Islet precursor cell (in vitro differentiated cells): ENCODE measurements at regions not wholly inside any gene's neighbourhood (a gene's known extent, or its start where the extent isn't known, plus 50 kb on each side); places are given as distances from the start of the nearest gene placed in this dataset.
A peak's percentile ranks its signal among the peaks of the same experiment; 100 is the strongest.
"Not testable (repeated sequence)": the region's sequence is repeated elsewhere in the genome, so short reads cannot be mapped to it uniquely, and the experiment has no call there.

Source experiments
- DNase-seq: peaks from one replicate; pipeline ENCODE4 v3.0.0-alpha.2; 2018

DNA sequence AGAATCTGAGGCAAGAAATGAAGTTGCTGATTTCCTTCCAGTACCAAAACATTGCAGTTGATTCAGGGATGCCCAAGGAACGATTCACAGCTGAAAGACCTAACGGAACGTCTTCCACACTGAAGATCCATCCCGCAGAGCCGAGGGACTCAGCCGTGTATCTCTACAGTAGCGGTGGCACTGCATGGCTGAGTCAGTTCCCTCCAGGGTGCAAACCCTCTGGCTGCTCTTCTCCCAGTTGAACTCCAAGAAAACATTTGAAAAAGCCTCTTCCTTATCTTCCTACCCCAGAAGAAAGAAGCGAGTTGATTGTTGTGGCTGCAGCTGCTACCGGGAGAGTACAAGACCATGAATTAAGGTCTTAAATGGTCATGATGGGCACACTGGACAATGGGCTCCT is 147.1 kb upstream of the PRSS1 start:
- no peak for DNase-seq

DNA sequence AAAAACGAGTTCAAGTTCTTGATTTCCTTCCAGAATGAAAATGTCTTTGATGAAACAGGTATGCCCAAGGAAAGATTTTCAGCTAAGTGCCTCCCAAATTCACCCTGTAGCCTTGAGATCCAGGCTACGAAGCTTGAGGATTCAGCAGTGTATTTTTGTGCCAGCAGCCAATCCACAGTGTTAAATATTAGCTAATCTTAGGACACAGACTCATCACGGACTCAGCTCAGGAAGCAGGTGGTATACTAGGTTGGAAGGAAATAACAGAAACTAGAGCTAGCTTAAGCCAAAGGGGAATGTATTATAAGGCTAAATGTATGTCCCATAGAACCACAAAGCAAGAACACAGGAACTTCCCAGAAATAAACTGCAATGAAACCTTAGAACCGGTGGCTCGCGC is 151.0 kb upstream of the PRSS1 start:
- DNase-seq = no peak

DNA sequence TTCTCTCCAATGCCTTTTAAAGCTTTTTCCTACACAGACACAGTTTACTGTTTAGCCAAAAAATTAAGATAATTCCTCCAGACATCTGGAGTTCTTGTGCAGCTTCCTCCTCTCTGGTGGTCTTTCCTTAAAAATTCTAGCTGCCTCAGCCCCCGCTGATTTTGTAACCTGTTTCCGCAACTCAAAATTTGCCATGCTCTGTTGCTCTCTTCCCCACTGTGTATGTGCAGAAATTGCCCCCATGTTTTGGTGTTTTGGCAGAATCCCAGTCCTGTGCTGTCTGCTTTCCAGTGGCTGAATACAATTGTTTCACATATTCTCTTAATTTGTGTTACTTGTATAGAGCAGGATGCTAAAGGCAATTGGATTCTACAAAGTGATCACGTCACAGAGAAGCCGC is 151.7 kb upstream of the PRSS1 start:
- DNase-seq = no peak

DNA sequence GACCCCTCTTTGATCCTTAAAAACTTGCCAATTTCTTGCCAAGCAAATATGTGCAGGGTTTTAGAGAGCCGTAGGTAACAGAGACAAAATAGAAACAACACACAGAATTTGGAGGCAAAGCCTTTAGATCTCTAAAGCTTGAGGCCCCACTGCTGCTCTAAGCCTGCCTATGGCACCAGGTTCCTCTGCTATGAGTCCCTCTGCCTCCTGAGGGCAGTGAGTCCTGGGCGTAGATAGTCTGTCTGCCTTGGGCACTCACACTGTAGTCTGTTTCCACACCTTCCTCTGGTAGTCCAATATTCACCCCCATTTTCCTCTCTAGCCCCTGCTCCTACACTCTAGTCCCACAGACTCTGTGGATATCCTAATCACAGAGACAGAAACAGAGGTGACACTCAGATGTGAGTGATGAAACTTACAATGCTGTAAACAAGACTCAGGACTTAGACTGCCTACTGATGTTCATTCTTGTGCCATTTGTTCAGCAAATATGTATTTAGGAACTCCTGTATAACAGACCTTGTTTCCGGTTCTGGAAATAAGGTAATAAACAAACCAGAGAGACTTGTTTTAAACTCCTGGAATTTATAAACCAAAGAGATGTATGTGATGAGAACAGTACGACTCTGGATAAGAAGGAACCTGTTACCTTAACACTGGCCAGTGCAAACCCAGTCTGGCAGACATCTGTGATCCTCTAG is 153.3 kb upstream of the PRSS1 start:
- no peak for DNase-seq

DNA sequence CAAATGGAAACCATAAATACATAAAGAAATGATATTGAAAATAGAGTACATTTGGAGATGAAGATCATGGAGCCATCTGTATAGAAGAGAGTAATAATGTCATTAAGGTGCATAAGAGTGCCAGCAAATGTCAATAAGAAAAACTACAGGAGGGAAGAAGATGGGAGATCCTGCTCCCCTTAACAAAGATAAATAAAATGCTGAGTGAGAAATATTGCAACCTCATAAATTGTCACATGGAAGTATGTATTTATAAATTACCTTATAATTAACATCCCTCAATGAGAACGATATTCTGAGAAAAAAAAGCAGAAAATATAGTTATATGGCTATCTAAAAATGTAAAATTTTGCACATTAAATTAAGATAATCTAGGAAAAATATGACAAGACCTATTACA is 155.2 kb upstream of the PRSS1 start:
- DNase-seq = no peak

DNA sequence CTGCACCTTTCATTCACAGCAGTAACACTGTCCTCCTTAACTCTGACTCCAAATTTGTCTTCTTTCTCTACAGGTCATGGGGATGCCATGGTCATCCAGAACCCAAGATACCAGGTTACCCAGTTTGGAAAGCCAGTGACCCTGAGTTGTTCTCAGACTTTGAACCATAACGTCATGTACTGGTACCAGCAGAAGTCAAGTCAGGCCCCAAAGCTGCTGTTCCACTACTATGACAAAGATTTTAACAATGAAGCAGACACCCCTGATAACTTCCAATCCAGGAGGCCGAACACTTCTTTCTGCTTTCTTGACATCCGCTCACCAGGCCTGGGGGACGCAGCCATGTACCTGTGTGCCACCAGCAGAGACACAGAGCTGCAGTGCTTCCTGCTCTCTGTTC is 156.2 kb upstream of the PRSS1 start:
- DNase-seq = no peak

DNA sequence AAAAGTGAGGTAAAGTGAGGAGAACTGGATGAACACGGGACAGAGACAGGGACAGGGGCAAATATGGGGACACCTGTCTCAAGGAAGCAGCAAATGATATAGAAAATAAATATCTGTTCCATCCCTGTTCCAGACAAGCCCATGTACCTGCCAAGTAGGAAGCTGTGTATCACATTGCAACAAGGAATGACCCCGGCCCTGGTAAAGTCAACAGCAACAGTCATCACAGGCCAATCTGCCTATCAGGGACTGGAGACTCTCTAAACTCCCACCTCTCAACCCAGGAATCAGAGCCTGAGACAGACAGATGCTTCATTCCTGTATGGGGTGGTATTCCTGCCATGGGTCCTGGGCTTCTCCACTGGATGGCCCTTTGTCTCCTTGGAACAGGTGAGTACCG is 156.6 kb upstream of the PRSS1 start:
- DNase-seq = no peak

DNA sequence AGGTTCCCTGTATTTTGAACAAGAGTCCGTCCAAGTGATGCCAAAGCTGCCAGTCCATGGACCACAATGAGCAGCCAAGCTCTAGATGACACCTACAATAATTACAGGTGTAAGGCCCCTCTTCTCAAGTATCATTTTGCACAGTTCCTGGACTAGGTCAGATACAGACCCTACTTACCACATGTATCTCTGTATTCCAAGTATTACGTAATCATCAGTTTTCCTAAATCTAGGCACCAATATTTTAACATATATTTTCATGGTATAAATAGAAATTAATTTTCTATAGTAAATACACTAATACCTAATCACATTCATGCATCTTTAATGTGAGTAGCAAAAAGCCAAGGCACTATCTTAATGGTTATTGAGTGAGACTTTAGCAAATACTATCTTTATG is 157.0 kb upstream of the PRSS1 start:
- no peak for DNase-seq

DNA sequence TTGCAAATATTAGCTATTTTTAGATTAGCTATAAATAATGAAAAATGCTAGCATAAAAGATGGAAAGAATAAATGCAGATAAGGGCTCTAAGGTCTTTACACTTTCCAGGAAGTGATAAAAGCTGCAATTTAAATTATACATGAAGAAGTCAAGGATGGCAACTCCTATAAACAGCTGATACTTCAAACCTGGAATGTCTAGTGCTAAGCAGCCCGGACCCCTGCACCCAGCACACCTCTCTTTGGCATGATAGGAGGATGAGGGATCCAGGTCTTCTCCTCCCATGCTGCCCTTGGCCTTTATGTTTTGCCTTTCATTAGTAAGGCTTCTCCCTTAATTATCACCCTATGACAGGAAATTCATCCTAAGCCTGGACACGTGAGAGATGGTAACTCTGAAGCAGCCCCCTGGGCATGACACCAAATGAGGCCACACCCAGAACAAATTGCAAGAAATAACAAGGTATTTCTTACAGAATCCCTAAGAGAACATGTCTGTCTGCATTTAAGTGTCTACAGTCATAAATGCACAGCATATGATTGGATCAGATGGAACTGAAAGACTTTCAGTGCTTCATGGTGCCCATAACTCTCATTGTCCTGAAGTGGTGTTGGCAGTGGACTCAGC is 158.3 kb upstream of the PRSS1 start:
- no peak for DNase-seq

DNA sequence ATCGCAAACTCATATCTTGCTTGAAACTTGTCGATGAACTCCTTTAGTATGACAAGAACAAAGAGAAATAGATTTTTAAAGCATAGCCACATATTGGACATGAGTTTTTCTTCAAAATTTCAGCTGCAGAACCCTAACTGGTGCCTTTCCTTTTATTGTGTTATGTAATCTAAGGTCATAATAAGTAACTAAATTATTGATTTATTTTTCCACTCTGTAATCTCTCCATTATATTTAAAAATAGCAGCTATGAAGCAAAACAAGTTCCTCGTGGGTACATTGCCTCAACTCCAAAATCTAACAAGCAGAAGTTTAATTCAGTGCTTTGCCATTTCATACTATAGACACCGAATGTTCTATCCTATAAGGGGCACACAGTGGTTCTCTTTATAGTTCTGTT is 159.2 kb upstream of the PRSS1 start:
- DNase-seq = no peak

DNA sequence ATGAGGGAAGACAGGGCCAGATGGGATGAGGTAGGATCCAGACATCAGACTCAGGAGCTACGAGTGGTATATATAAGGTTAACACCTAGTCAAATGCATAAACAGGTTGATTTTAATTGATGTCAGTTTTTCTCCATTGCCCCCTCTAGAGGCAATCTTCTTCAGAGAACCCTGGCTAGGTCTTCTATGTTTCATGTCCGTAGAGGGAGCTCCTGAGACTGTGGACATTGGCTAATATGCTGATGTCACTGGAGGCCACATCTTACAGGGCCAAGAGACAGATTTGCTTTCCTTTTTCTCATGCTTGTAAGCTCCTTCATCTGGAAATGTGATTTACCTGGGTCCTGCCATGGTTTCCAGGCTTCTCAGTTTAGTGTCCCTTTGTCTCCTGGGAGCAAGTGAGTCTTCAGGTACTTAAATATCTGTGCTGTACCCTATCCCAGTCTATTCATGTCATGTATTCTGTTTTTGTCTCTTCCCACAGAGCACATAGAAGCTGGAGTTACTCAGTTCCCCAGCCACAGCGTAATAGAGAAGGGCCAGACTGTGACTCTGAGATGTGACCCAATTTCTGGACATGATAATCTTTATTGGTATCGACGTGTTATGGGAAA is 161.6 kb upstream of the PRSS1 start:
- DNase-seq = peak; percentile 73

DNA sequence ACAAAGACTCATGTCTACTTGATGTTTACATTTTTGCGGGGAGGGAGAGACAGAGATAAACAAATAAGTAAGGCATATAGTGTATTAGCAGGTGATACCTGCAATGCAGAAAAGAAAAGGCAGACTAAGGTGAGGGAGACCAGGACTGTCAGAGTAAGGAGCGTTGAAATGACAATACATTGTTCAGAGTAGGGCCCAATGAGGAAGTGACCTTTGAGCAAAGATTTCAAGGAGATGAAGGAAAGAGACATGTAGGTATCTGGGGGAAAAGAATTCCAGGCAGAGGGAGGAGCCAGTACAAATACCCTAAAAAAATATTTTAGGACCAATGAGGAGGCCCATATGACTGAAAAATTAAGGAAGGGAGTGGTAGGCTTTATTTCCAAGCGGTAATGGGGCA is 162.7 kb upstream of the PRSS1 start:
- no peak for DNase-seq

DNA sequence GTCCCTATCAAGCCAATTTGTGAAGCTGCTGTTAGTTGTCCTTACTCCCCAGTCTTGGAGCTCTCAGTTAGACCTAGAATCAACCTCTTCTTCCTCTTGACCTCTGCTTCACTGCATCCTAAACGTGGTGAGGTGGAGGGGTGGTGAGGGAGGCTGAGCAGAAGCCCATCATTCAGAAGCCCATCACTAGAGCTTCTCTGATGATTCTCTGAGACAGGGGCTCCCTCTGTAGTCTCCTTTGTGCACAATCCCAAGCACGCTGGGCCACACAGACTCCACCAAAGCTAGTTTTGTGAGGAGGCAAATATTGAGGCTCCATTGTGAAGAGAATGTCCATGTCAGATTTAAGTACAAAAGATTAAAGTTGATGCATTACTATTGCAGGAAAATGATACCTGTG is 163.8 kb upstream of the PRSS1 start:
- DNase-seq = no peak

DNA sequence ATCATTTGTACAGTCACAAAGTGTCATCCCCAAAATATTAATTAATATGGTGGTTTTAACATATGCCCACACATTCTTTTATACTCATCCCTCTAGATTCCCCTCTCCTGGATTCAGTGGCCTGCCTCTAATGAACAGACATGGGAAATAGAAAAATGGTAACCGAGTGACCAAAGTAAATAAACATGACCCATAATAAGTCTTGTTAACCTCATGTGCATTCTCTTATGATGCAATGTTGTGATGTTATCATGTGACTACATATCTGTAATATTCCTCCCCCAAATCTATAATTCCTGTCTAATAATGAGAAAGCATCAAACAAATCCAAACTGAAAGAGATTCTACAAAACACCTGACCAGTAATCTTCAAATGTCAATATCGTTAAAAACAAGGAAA is 164.5 kb upstream of the PRSS1 start:
- no peak for DNase-seq

DNA sequence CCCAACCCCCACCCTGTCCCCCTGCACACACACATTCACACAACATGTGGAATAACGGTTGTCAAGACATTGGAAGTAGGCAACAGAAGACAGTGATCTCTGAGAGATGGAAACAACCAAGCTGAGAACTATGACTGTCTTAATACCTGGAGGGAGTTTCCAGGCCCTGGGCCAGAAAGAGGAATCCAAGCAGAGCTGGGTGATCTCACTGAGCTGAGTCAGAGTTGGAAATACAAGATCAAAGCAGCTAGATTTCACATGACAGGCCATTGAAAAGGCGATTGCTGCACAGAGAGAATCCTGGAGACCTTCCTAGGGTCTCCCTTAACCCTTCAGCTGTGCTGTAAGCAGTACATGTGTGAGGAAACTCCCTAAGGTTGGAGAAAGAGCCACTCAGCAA is 165.8 kb upstream of the PRSS1 start:
- peak; percentile 94 for DNase-seq

DNA sequence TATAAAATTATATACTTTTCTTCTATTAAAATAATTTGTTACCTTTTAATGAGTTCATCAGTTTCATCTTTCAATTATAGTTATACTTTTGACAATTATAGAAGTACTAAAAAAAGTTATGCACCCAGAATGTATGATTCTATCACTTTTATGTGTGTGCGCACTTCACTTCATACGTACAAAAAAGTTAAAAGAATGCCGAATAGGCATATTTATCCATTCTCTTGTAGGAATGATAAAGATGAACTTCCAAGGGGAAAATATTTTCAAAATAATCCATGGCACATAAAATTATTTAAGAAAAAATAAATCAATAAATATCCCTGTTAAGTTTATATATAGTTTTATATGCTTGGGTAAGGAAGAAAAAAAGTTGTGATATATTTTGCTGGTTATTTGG is 166.9 kb upstream of the PRSS1 start:
- DNase-seq = no peak

DNA sequence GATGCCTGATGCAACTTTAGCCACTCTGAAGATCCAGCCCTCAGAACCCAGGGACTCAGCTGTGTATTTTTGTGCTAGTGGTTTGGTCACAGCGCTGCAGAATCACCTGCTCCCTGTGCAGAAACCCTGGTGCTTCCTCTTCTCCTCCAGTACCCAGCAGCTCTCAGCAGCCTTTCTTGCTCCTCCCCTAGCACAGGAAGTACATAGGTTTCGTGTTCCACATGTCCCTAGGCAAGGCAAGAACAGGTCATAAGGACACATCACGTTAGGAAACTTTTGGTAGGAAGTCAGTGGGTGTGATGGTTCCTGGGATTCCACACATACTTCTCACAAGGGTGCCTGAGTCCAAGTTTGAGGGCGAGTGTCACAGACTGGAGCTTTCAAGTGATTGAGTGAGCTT is 167.9 kb upstream of the PRSS1 start:
- peak; percentile 65 for DNase-seq

DNA sequence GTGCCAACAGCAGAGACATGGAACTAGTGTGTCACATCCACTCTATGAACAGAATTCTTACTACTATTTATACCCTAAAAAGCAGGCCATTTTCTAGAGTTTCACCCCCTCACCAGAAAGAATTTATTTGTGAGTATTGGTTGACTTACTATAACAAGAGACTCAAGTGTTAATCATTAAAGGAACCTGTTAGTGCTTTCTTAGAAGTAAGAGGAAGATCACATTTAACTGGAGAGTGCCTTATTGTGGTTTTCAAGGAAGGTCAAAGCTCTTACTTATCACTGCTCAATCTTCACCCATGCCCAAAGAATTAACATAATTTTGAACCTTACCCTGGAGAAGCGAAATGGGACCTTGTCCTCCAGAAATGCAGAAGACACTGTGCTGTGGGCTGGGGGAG is 169.3 kb upstream of the PRSS1 start:
- no peak for DNase-seq

DNA sequence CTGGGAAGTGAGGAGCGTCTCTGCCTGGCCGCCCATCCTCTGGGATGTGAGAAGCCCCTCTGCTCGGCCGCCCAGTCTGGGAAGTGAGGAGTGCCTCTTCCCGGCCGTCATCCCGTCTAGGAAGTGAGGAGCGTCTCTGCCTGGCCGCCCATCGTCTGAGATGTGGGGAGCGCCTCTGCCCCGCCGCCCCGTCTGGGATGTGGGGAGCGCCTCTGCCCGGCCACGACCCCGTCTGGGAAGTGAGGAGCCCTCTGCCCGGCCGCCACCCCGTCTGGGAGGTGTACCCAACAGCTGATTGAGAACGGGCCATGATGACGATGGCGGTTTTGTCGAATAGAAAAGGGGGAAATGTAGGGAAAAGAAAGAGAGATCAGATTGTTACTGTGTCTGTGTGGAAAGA is 173.9 kb upstream of the PRSS1 start:
- not testable (repeated sequence) for DNase-seq

DNA sequence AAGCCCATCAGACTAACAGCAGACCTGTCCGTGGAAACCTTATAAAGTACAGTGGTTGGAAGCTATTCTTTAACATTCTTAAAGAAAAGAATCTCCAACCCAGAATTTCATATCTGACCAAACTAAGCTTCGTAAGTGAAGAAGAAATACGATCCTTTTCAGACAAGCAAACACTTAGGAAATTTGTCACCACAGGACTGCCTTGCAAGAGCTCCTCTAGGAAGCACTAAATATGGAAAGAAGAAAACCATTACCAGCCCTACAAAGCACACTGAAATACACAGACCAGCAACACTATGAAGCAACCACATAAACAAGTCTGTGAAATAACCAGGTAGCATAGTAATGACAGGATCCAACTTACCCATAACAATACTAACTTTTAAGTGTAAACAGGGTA is 177.7 kb upstream of the PRSS1 start:
- no peak for DNase-seq

DNA sequence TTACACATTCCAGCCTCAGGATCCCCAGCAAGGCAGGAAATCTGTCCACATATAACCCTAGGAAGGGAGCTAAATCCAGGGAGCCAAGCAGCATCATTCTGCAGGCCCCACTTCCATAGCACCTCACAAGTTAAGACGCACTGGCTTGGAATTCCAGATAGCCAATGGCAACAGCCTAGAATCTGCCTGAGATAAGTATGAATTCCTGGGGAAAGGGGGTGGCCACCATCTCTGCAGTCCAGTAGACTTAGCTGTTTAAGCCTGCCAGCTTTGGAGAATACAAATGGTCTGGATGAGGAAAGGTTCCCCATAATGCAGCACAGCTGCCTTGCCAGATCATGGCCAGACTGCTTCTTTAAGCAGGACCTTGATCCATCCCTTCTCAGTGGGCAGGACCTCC is 179.4 kb upstream of the PRSS1 start:
- no peak for DNase-seq

DNA sequence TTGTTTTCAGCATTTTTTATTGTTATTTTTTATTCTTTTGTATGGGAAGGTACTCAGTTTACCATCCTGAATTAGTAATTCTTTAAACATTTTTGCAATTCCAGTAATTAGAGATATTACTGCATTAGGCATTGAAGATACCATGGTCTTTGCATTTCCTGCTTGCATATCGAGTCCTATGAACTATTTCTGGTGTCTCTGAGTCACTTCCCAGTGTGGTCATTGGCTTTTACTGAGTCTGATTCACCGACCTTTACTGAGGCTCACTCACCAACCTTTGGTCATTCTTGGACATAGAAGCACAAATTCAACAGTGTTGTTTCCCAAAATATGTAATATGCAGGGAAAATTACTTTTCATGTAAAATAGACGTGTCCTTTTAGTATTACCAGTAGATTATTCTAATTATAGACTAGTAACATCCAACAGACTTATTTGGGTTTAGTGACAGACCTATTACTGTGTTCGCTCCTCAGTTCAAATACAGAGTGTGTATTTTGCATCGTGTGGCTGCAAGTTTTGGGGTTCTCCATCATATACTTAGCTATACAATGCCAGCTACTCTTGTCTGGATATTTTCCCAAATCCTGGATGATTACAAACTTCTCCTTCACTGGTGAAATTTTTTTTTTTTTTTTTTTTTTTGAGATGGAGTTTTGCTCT is 180.7 kb upstream of the PRSS1 start:
- DNase-seq = no peak

DNA sequence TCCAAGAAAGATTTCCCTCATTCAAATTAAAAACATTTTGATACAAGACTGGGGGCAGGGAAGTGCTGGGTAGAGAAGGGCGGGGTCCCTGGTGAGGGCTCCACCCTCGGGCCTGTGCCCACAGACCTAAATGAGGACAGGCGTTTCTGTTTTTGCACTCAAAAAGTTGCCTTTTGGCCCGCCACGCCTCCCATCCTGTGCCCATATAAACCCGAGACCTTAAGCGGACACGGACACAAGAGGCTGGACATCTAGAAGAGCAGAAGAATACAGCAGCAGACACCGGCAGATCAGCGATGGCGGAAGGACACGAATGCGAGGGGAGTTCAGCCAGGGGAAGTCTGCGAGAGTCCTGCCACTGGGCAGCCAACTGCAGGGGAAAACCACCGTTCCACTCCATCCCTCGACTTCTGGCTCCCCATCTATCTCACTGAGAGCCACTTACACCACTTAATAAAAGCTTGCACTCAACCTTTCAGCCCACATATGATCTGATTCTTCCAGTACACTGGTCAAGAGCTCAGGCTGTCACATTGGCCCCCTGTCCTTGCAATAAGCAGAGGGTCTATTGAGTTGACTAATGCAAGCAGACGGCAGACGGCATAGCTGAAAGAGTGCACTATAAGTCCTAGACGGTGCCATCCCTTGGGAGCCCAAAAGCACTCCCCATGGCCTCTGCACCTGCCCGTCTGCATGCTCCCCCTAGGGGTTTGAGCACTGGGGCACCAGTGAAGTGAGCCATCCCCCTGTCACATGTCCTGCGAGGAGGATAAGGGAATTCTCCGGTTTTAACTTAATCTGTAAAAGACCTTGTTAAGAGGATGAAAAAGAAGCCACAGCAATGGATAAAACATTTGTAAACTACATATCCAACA is 181.8 kb upstream of the PRSS1 start:
- no peak for DNase-seq
